ENCODE measurements at regions not wholly inside any gene's neighbourhood (a gene's known extent, or its start where the extent isn't known, plus 50 kb on each side); places are given as distances from the start of the nearest gene placed in this dataset.
"Not testable (repeated sequence)": the region's sequence is repeated elsewhere in the genome, so short reads cannot be mapped to it uniquely, and the experiment has no call there.

DNA sequence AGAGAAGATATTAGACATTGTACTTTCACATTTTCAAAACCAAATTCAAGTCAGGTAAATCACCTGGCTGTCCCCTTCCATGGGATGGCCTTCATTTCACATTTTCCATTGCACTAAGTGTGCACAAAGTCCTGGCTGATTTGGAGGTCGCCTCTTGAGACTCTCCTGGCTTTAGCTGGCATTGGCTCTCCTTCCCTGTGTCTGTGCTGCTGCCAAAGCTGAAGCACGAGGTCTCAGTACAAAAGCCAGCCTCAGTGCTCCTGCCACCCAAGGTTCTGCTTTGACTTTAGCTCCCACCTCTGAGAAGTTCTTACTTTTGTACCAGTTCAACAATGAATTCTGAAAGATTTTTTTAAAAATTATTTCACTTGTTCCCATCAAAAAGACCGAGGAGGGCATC lies 289.2 kb upstream of the CNR1 start:
- no peak for DNase-seq

DNA sequence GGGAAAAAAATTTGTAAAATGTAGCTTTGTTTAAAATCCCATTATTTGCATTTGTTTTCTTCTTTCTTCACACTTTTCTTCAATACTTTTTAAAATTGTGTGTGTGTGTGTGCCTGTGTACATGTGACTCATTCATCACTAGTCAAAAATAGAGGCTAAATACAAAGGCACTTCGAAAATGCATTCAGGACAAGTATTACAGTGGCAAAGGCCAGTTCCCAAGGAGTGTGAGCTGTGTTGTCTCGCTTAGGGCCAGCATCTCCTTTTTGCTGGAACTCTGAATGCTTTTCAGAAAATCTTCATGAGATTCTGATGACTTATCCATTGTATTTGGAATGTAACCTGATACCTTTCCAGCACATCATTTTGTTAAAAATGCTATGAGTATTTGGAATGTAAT lies 288.5 kb upstream of the CNR1 start:
- DNase-seq: no peak

DNA sequence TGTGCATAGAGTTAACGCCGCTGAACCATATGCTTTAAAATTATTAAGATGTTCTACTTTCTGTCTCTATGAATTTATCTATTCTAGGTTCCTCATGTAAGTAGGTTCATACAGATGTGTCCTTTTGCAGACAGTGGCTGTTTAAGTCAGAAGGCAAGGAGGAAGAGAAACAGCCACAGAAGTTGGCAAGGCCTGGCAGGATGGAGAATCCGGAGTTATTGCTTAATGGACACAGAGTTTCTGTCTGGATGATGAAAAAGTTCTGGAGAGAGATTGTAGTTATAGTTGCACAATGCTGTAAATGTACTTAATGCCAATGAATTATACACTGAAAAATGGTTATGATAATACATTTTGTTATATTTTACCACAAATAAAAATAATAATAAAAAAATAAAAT lies 283.6 kb upstream of the CNR1 start:
- no peak for DNase-seq

DNA sequence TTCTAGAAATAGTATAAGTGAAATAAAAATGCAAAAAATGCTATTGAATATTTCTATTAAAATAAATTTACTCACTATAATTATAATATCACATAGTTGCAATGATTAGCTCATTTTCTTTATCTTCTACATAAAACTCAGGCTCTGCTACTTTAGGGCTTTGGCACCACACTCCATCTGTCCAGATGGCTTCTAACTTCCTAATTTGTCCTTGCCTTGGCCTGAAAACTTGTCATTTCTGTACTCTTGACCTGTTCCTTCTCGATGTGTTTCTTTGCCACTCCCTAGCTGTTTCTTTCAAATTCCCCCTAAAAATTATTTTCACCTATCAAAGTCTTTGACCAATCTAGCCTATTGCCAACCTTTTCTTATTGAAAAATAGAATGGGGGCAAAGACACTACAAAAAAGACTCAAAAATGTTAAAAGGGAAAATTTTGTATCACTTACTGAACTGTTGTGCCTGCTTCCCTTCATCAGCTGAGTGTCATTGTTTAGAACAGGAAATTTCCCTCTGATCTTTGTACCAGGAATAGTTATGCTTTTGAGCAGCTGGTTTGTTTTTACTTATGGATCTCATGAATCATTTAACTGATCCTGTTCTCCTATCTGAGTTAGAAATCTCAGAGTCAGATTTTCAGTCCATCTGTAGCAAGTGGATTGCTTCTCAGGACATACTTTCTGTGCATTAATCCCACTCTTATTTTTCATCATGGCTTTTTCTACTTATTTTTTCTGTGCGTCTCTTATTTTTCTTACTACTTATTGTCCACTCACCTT lies 279.2 kb upstream of the CNR1 start:
- no peak for DNase-seq

DNA sequence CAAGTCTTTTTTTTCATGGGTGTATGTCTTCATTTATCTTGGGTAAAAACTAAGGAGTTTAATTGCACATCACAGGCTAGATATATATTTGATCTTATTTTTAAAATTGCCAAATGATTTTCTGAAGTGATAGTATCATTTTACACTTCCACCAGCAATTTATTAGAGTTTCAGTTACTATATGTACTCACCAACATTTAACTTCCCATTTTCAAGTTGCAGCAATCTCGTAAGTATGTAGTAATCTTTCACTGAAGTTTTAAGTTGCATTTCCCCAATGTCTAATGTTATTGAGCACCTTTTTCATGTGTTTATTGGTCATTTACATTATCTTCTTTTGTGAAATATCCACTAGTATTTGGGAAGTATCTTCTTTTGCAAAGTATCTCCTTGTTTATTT lies 277.4 kb upstream of the CNR1 start:
- DNase-seq: no peak

DNA sequence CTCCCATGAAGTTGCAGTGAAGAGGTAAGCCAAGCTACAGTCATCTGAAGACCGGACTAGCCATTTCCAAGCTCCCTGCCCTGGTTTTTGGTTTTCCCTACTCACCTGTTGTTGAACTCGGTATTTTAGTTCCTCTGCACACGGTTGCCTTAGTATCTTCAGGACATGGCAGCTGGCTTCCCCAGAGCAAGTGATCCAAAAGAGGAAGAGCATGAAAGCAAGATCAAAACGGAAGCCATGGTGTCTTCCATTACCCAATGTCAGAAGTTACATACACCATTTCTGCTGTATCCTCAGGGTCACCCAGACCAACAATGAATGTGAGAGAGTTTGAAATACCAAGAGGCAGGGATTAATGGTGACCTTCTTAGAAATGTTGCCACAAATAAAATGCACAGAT lies 276.6 kb upstream of the CNR1 start:
- no peak for DNase-seq

DNA sequence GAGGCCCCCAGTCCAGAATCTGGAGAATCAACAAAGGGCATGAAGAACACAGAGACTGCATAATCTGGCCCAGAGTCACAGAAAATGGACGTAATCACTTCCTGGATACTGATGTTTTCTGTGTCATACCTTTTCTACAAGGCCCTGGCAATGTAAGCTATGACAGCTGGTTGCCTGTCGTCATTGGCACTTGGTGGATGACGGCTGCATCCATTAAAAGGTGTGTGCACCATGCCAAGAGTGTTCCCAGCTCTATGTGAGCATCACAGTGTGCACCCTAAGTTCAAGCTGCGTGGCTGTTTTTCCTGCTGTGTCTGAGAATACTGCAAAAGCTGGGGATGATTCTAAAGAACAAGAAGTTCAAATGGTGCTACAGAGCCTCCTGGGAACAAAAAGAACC lies 275.2 kb upstream of the CNR1 start:
- no peak for DNase-seq

DNA sequence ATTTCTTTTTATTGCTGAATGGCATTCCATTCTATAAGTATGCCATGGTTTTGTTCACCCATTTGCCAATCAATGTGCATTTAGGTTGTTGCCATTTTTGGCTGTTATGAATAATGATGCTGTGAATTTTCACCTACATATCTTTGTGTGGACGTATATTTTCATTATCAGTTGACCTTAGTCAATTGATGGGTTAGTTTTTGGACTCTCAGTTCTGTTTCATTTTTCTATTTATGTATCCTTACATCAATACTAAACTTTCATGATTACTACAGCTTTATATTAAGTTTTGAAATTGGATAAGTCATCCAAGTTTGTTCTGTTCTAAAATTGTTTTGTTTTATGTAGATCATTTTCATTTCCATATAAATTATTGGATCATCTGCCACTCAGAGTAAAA lies 261.9 kb upstream of the CNR1 start:
- no peak for DNase-seq

DNA sequence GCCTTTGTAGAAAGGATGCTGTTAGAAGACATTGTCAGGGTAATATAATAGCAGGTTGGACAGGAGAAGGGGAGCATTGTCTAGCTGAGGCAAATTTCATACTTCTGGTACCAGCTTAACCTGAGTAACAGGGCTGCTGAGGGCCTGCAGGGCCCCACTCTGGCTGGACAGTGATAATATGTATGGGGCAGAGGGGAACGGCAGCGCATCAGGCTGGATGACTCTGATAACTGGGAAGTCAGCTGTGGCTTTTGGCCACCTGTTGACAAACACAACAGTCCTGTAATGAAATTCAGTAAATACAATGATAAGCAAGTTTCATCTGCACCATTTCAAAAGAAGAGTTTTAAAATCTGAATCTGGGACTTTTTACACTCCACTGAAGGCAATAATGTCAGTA lies 259.9 kb upstream of the CNR1 start:
- DNase-seq: no peak

DNA sequence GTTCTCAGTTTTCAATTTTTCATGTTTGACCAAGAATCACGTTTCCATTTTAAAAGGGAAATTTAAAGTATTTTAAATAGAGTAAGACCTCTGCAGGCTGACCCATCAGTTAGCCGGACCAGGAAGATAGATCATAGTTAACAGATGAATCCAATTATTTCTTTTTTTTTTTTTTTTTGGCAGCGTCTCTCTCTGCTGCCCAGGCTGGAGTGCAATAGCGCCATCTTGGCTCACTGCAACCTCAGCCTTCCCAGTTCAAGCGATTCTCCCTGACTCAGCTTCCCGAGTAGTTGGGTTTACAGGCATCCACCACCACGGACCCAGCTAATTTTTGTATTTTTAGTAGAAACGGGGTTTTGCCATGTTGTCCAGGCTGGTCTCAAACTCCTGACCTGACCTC lies 256.7 kb upstream of the CNR1 start:
- no peak for DNase-seq

DNA sequence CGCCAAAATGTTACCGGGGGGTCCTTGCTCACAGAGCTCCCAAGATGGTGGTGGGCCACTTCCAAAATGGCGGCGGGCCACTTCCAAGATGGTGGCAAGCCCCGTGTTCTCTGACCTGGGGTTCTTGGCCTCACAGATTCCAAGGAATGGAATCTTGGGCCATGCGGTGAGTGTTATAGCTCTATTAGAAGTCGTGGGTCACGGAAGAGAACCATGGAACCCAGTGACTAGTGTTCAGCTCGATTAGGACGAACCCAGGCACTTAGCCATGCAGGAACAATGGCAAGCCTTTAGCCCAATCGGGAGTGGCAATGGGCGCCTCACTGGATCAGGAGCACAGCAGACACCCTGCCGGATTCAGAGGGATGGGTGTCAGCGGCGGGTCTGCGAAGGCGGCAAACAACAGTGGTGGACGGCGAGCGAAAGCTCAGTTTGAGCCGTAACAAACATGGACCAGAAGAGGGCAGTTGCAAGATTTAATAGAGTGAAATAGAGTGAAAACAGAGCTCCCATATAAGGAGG lies 254.9 kb upstream of the CNR1 start:
- DNase-seq: not testable (repeated sequence)

DNA sequence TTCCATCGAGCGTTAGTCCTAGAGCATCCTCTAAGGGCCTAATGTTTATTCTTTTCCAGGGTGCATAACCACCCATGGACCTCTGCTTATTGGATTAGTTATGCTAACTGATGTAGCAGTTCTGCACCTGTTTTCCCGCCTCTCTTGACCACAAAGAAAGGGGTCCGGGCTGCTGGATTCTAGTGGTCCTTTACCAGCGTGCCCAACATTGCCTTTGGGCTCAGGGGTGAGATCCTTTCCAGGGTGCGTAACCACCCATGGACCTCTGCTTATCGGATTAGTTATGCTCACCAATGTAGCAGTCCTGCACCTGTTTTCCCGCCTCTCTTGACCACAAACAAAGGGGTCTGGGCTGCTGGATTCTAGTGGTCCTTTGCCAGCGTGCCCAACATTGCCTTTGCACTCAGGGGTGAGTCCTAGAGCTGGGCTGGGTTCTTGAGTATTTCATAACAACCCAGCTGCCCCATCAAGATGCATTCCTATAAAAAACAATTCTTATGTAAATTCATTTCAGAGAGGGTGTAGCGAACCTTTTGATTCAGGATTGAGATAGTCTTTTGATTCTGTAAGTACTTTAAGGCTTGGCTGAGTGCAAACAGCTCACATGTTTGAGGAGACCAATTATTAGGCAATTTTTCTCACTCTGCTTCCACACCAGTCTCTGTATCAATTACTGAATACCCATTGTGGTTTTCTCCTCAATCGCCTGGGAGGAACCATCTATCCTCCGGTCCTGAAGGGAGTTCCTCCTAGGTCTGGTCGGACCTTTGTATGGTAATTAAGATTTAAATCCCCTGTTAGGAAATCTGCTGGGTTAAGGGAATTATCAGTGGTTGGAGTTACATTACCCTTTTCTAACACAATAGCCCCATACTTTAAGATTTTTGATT lies 253.0 kb upstream of the CNR1 start:
- DNase-seq: not testable (repeated sequence)

DNA sequence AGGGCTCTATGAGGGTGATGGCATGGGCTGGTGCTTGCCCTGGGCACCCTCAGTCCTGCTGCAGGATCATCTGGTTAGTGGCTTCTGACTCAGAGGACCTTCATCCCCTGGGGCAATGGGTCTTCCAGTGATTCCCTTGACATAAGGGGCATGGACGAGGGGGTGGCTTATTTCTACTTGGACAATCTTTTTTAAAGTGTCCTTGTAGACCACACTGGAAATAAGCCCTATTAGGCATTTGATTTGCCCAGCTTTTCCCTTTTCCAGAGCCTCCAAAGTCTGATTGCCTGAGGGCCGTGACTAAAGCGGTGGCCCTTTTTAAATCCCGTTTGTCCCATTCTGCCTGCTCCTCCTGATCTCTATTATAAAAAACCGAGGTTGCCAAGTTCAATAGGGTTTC lies 251.2 kb upstream of the CNR1 start:
- DNase-seq: not testable (repeated sequence)

DNA sequence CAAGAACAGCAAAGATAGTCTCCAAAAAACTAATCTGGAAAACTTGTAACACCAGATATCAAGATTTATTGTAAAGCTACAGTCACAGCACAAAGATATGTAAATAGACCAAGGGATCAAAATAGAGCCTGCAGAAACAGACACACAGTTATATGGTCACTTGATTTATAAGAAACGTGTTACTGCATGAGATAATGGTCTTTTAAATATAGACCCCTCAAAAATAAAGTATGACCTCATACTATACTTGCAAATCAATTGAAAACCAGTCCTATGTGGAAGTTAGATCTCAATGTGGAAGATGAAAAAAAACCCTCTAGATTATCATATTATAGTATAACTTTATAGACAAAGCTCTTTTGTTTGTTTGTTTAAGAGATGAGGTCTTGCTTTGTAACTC lies 247.3 kb upstream of the CNR1 start:
- DNase-seq: no peak

DNA sequence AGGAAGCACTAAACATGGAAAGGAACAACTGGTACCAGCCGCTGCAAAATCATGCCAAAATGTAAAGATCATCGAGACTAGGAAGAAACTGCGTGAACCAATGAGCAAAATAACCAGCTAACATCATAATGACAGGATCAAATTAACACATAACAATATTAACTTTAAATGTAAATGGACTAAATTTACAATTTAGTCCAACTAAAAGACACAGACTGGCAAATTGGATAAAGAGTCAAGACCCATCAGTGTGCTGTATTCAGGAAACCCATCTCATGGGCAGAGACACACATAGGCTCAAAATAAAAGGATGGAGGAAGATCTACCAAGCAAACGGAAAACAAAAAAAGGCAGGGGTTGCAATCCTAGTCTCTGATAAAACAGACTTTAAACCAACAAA lies 242.2 kb upstream of the CNR1 start:
- not testable (repeated sequence) for DNase-seq

DNA sequence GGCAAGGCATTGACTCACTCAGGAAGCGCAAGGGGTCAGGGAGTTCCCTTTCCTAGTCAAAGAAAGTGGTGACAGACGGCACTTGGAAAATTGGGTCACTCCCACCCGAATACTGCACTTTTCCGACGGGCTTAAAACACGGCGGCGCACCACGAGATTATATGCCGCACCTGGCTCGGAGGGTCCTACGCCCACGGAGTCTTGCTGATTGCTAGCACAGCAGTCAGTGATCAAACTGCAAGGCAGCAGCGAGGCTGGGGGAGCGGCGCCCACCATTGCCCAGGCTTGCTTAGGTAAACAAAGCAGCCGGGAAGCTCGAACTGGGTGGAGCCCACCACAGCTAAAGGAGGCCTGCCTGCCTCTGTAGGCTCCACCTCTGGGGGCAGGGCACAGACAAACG lies 240.5 kb upstream of the CNR1 start:
- not testable (repeated sequence) for DNase-seq

DNA sequence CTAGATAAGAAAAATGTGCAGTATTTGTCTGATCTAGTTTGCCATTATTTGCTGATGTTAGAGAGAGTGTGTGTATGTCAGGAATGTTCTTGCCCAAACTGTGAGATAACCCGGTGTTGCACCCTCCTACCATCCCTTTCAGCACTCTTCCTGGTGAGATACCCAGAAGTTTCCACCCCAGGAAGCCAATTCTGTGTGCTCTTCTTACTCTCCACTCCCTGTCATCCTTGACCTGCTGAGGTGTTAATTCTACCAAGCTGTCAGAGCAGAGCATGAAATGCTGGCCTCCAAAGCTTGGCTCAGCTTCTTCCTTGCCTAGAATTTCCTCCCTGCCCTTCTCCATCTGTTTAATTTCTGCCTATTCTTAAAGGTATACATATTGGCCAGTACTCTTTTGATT lies 237.3 kb upstream of the CNR1 start:
- DNase-seq: no peak

DNA sequence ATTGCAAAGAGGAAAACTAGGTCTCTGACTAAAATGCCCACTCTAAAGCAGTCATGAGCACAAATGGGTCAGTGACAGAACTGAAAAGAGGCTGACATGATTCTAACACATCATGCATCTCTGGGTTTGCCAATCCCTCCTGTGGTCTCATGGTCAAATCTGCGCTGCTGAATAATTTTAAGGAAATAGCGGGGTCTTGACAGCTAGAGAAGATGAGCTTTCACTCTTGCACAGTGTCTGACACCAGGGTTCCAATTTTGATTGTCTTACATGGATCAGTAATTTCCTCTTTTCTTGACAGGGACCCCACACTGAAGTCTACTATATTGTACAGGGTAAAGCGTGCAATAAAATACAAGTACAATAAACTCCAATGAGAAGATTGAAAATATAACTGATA lies 236.8 kb upstream of the CNR1 start:
- DNase-seq: no peak

DNA sequence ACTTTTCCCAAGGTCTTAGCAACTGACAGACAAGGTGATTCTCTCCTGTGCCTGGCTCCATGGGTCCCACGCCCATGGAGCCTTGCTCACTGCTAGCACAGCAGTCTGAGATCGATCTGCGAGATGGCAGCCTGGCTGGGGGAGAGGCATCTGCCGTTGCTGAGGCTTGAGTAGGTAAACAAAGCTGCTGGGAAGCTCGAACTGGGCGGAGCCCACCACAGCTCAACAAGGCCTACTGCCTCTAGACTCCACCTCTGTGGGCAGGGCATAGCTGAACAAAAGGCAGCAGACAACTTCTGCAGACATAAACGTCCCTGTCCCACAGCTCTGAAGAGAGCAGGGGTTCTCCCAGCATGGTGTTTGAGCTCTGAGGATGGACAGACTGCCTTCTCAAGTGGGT lies 224.9 kb upstream of the CNR1 start:
- not testable (repeated sequence) for DNase-seq

DNA sequence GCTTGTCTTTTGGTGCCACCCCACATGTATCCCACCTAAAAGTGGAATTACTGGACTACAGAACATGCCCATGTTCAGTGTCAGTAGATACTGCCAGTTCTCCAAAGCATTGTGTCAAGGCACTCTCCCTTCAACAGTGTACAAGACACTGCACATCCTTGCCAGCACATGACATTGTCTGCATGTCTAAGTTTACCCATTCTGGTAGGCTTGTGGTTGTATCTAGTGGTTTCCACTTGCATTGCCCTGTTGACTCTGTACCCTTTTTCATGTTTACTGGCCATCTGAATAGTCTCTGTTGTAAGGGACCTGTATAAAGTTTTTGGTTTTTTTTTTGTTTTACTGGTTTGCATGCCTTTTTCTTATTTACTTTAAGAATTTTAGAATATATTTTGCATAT lies 222.4 kb upstream of the CNR1 start:
- no peak for DNase-seq

DNA sequence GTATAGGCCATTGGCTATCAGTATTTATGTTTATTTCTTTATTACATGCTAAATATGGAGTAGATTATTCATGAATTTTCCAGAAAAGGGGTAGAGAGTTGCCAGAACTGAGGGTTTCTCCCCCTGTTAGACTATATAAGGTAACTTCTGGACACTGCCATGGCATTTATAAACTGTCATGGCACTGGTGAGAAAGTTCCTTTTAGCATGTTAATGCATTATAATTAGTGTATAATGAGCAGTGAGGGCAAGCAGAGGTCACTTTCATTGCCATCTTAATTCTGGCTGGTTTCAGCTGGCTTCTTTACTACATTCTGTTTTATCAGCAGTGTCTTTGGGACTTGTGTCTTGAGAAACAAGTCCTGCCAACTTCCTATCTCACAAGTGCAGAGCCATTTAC lies 220.0 kb upstream of the CNR1 start:
- DNase-seq: no peak

DNA sequence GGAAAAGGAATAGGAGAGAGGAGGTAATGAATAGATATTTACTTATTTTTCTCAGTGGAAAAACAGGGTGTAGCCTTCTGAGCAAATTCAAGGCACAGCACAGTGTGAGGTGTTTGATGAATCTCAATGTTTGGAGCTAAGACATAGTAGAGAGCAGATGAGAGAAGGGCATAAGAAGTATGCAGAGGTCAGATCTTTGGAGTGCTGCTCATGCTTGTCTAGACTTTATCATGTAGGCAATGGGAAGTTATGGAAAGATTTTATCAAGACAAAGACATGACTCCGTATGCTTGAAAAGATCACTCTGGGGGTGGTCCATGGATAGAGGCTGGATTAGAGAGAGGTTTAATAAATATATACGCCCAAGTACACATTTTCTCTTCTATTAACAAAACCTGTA lies 217.0 kb upstream of the CNR1 start:
- no peak for DNase-seq

DNA sequence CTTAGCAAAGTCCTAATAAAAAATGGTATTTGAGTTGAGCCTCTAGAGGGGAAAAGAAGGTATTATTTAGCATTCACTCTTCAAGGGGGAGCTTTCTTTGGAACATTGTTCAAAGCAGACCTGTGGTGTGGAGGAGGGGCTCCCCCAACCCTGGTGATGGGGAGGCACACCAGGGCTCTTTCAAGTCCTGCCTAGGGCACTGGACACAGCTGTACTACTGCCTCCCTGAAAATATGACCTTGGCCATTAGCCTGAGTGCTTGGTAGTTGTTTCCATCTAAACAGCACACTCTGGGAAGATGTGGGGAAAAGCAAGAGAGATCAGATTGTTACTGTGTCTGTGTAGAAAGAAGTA lies 215.1 kb upstream of the CNR1 start:
- DNase-seq: no peak
